ENCODE measurements at regions not wholly inside any gene's neighbourhood (a gene's known extent, or its start where the extent isn't known, plus 50 kb on each side); places are given as distances from the start of the nearest gene placed in this dataset.

DNA sequence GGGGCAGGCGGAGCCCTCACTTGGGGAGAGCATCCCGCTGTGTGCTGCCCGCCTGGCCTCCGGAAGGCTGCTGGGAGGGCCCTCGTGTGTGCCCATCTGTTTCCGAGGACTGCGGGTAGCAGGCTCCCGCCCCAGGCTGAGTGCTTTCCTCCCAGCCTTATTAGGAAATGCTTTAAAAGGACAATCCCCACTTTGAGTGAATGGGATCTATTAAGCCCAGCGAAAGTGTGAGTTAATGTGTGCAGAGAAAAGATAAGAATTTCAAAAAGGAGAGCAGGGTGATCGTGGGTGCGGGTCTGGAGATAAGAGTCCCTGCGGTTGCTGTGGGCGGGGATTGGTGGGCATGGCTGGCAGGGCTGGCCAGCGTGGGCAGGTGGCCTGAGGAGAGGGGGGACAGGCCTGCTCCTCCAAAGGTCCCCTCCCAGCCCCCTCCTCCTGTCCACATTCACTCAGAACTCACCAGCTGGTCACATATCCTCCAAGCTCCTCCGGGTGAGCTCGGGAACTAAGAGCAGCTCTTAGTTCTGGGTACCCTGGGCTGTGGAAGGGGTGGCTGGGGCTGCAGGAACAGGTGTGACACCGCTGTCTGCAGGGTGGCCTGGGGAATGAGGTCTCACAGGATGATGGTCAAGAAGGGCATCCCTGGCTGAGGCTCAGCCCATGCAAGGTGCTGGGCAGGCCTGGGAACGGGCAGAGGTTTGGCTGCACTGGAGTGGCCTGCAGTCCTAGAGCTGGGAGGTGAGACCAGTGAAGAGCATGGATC is 1260.3 kb downstream of the BRD1 start:
- TF ChIP-seq GATA3 (IDR thresholded peaks at IDR 0.05; ENCODE audit: low read depth, low read length) (no peak), GATA2 (IDR thresholded peaks at IDR 0.05; ENCODE audit: low read depth, low read length) (peak; percentile 76)
